ENCODE measurements at regions not wholly inside any gene's neighbourhood (a gene's known extent, or its start where the extent isn't known, plus 50 kb on each side); places are given as distances from the start of the nearest gene placed in this dataset.

GRCh38 chr9:118832371-118832770 lies 536.9 kb downstream of the BRINP1 start:
- Histone ChIP-seq H3F3A (ENCODE audit: low read depth) (no peaks in the 10 kb centered on the region), H3K9me3 (ENCODE audit: insufficient read depth, low read depth, low read length) (no peaks in the 10 kb centered on the region), H3K4me2 (ENCODE audit: low read depth, low read length, poor library complexity, severe bottlenecking) (no peak overlapping the region), H3K4me3 (ENCODE audit: low read length, poor library complexity, severe bottlenecking) (no peak overlapping the region), H3K9me2 (replicated peaks; ENCODE audit: low read depth, low read length) (no peaks in the 10 kb centered on the region), H2AFZ (ENCODE audit: low read length) (no peak overlapping the region), H3K9ac (ENCODE audit: low read depth, low read length, poor library complexity, severe bottlenecking) (no peak overlapping the region), H4K20me1 (ENCODE audit: insufficient read depth, low read length, poor library complexity, severe bottlenecking) (no peaks in the 10 kb centered on the region), H3K4me1 (ENCODE audit: insufficient read depth, low read length, poor library complexity, severe bottlenecking) (no peaks in the 10 kb centered on the region), H3K79me2 (ENCODE audit: insufficient read depth, low read length) (no peaks in the 10 kb centered on the region), H3K36me3 (ENCODE audit: insufficient read depth, low read length) (no peaks in the 10 kb centered on the region), H3K27me3 (ENCODE audit: insufficient read depth, low read length, poor library complexity, severe bottlenecking) (no peaks in the 10 kb centered on the region)
- no peak for TF ChIP-seq EZH2phosphoT487 (IDR thresholded peaks at IDR 0.05; ENCODE audit: borderline replicate concordance)
- no peak for TF ChIP-seq CTCF (conservative IDR thresholded peaks at IDR 0.05; ENCODE audit: low read length)

GRCh38 chr9:118836891-118837290 lies 532.3 kb downstream of the BRINP1 start:
- no peak overlapping the region for H2AFZ ChIP-seq (ENCODE audit: low read length)
- H3K9me3 ChIP-seq (ENCODE audit: insufficient read depth, low read depth, low read length): no peaks in the 10 kb centered on the region
- no peaks in the 10 kb centered on the region for H3K79me2 ChIP-seq (ENCODE audit: insufficient read depth, low read length)
- TF ChIP-seq EZH2phosphoT487 (IDR thresholded peaks at IDR 0.05; ENCODE audit: borderline replicate concordance): no peak
- no peak for TF ChIP-seq CTCF (conservative IDR thresholded peaks at IDR 0.05; ENCODE audit: low read length)
- no peak overlapping the region for H3K4me2 ChIP-seq (ENCODE audit: low read depth, low read length, poor library complexity, severe bottlenecking)
- H3K36me3 ChIP-seq (ENCODE audit: insufficient read depth, low read length): no peaks in the 10 kb centered on the region
- H3K4me1 ChIP-seq (ENCODE audit: insufficient read depth, low read length, poor library complexity, severe bottlenecking): no peaks in the 10 kb centered on the region
- H3K27me3 ChIP-seq (ENCODE audit: insufficient read depth, low read length, poor library complexity, severe bottlenecking): no peaks in the 10 kb centered on the region
- H3K4me3 ChIP-seq (ENCODE audit: low read length, poor library complexity, severe bottlenecking): no peak overlapping the region
- no peaks in the 10 kb centered on the region for H4K20me1 ChIP-seq (ENCODE audit: insufficient read depth, low read length, poor library complexity, severe bottlenecking)
- no peaks in the 10 kb centered on the region for H3F3A ChIP-seq (ENCODE audit: low read depth)
- H3K9me2 ChIP-seq (replicated peaks; ENCODE audit: low read depth, low read length): no peaks in the 10 kb centered on the region
- H3K9ac ChIP-seq (ENCODE audit: low read depth, low read length, poor library complexity, severe bottlenecking): no peak overlapping the region

GRCh38 chr9:118871531-118871930 lies 497.7 kb downstream of the BRINP1 start:
- TF ChIP-seq CTCF (conservative IDR thresholded peaks at IDR 0.05; ENCODE audit: low read length) (no peak), EZH2phosphoT487 (IDR thresholded peaks at IDR 0.05; ENCODE audit: borderline replicate concordance) (no peak)
- Histone ChIP-seq H3K4me3 (ENCODE audit: low read length, poor library complexity, severe bottlenecking) (no peak overlapping the region), H3K9me3 (ENCODE audit: insufficient read depth, low read depth, low read length) (no peaks in the 10 kb centered on the region), H3F3A (ENCODE audit: low read depth) (no peaks in the 10 kb centered on the region), H3K27me3 (ENCODE audit: insufficient read depth, low read length, poor library complexity, severe bottlenecking) (no peaks in the 10 kb centered on the region), H2AFZ (ENCODE audit: low read length) (no peak overlapping the region), H3K9ac (ENCODE audit: low read depth, low read length, poor library complexity, severe bottlenecking) (no peak overlapping the region), H3K9me2 (replicated peaks; ENCODE audit: low read depth, low read length) (no peaks in the 10 kb centered on the region), H3K36me3 (ENCODE audit: insufficient read depth, low read length) (no peaks in the 10 kb centered on the region), H3K4me1 (ENCODE audit: insufficient read depth, low read length, poor library complexity, severe bottlenecking) (no peaks in the 10 kb centered on the region), H3K79me2 (ENCODE audit: insufficient read depth, low read length) (no peaks in the 10 kb centered on the region), H4K20me1 (ENCODE audit: insufficient read depth, low read length, poor library complexity, severe bottlenecking) (no peaks in the 10 kb centered on the region), H3K4me2 (ENCODE audit: low read depth, low read length, poor library complexity, severe bottlenecking) (no peak overlapping the region)
